ENCODE measurements at regions not wholly inside any gene's neighbourhood (a gene's known extent, or its start where the extent isn't known, plus 50 kb on each side); places are given as distances from the start of the nearest gene placed in this dataset.

GRCh38 chr1:239840790-239841189, 250.9 kb upstream of the FMN2 start (continued):
- TF ChIP-seq CHD7 (IDR thresholded peaks at IDR 0.05; ENCODE audit: insufficient replicate concordance, low read length) (no peak), KDM4A (IDR thresholded peaks at IDR 0.05; ENCODE audit: low read depth, low read length, severe bottlenecking) (no peak), RNF2 (IDR thresholded peaks at IDR 0.05; ENCODE audit: borderline replicate concordance, low read depth, low read length, missing control alignments, poor library complexity, severe bottlenecking) (no peak), SAP30 (IDR thresholded peaks at IDR 0.05; ENCODE audit: insufficient read depth, insufficient replicate concordance, low read length) (no peak), CEBPB (IDR thresholded peaks at IDR 0.05; ENCODE audit: low read depth, low read length) (no peak), SP4 (IDR thresholded peaks at IDR 0.05; ENCODE audit: low read length) (no peak), NRF1 (IDR thresholded peaks at IDR 0.05; ENCODE audit: low read depth, low read length) (no peak)

Measured in H1 (cell line).